HL-60/S4 treated with phorbol 12-myristate 13-acetate at 8.2 ng/mL for 4 days and 3 days (cell line): ENCODE measurements at regions not wholly inside any gene's neighbourhood (a gene's known extent, or its start where the extent isn't known, plus 50 kb on each side); places are given as distances from the start of the nearest gene placed in this dataset.

Source experiments
- in situ Hi-C: fragments of 300-500 bp; cut with MboI; formaldehyde crosslinking; loops from 2 replicates; pipeline ENCODE4 v1.15.0; 2022; ENCODE audit warnings: low sequenced_read_pairs

GRCh38 chr6:169905041-169905807 lies 153.8 kb downstream of the ERMARD start:
- in situ Hi-C loops, result no loop called here

DNA sequence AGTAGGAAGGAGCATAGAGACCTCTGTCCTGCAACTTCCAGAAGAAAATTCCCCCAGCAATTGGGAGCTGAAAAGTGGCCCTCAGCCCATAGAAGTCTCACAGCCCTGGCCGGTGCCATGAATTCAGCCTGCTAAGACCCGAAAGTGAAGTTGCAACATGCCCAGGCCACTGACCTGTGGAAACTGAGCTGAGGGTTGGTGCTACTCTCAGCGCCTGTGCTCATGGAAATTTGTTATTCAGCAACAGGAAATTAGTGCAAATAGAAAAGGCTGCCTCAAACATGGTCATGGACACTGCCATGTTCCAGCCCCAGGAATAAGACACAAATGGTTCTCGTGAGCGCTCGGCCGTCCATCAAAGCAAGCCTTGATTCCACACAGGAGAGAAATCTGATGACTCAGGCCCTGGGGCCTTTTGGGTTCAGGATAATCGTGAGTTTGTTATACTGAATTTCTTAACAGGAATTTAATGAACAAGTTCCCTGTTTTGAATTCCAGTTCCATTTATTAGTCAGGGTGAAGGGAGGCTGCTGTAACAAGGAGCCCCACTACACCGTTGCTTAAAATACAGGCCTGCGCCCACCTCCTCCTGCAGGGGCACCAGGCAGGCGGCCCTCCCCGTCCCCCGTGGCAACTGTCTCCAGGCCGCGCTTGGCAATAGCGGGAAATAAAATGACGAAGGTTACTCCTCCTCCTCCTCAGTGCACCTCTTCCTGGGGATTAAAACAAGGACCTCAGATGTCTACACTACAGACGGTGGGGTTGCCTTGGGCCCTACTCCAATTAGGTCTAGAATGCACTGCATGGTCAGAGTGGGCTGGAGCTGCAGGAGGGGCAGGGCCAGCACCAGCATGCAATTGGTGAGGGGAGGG lies 152.9 kb downstream of the ERMARD start:
- in situ Hi-C loops, result no loop called here

DNA sequence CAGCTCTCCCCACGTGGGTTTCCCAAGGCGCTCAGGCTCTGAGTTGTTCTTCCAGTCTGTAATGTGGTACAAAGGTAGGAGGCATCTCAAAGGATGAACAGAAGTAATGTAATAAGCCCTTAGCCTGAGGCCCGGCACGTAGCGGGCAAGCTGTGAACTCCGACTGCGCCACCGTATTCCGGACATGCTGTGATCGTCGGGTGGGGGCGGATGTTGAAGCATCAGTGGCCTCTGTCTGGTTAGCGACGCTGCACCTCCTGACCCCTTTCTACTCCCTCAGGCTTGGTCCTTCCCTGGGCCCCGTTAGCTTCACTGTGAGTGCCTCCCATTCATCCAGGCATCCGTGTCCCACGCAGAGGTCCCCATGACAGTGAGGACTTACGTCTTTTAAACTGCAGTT lies 151.7 kb downstream of the ERMARD start:
- in situ Hi-C loops, result no loop called here

DNA sequence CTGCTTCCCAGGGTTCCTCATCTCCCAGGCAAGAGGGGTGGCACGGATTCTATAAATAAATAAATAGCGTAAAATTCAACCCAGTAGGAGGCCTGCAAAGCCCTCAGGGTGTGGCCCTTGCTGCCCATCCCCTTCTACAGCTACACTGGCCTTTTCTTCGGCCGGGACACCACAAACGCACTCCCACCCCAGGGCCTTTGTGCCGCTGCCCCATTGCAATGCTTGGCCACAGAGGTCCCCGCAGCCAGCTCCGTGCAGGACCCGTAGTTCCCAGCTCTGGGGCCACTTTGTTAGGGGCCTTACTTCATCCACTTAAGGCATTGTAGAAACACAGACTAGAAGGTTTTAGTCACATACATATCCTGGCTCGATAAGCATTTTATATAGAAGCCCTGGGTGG lies 151.2 kb downstream of the ERMARD start:
- in situ Hi-C loops, result no loop called here

GRCh38 chr6:169902070-169902469 lies 150.6 kb downstream of the ERMARD start:
- in situ Hi-C loops, result no loop called here

GRCh38 chr6:169899481-169900145 lies 148.2 kb downstream of the ERMARD start:
- in situ Hi-C loops, result no loop called here

- in situ Hi-C loops, result no loop called here
Measured at GRCh38 chr6:169898788-169899480, 147.5 kb downstream of the ERMARD start.

- in situ Hi-C loops, result no loop called here
Measured at GRCh38 chr6:169897601-169898358, 146.4 kb downstream of the ERMARD start.

GRCh38 chr6:169896826-169897456 lies 145.5 kb downstream of the ERMARD start:
- in situ Hi-C loops, result no loop called here

- in situ Hi-C loops, result no loop called here
Measured at GRCh38 chr6:169895926-169896761, 144.7 kb downstream of the ERMARD start.

DNA sequence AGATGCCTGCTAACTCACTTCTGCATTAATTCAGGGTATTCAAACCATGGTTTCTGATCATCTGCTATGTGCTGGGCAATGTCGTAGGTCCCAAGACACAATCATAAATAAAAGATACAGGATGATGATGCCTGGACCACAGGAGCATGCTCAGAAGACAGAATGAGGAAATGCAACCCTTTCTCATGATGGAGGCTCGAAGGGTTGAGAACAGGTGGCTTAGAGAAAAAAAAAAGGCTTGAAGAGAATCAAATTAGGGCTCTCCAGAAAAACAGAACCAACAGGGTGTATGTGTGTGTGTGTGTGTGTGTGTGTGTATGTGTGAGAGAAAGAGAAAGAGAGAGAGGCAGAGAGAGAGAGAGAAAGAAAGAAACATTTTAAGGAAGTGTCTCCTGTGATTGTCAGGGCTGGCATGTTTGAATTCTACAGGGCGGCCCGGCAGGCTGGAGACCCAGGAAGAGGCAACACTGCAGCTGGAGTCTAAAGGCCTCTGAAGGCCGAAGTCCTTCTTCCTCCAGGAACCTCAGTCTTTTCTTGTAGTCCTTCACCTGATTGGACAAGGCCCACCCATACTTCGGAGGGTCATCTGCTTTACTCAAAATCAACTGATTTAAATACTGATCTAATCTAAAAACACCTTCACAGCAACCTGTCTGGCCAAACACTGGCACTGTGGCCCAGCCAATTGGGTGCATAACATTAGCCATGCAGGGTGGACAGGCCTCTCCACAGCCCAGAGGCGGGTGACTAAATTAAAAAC lies 143.8 kb downstream of the ERMARD start:
- in situ Hi-C loops, result no loop called here

- in situ Hi-C loops, result no loop called here
Measured at GRCh38 chr6:169894377-169894960, 143.0 kb downstream of the ERMARD start.

DNA sequence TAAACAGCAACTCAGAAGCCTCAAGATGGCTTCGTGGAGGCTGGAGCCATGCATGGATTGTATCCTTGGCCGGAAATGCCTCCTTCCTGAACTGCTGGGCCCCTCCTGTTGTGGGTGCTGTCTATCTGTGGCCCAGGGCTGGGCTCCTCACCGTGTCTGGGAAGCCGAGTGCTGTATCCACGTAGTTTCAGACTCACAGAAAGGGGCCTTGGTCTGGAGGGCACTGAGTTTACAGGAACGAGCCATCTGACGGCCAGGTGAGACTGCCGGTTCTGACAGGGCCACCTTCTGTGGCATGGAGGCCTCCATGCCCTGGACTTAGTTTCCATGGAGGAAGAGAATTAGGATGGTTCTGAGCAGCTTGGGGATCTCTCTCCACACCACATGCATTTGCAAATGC lies 142.2 kb downstream of the ERMARD start:
- in situ Hi-C loops, result no loop called here

GRCh38 chr6:169891846-169892245 lies 140.4 kb downstream of the ERMARD start:
- in situ Hi-C loops, result no loop called here

DNA sequence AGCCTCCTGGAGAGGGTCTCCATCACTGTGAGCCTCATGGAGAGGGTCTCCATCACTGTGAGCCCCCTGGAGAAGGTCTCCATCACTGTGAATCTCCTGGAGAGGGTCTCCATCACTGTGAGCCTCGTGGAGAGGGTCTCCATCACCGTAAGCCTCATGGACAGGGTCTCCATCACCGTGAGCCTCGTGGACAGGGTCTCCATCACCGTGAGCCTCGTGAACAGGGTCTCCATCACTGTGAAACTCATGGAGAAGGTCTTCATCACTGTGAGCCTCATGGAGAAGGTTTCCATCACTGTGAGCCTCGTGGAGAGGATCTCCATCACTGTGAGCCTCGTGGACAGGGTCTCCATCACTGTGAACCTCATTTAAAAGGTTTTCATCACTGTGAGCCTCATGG lies 140.0 kb downstream of the ERMARD start:
- in situ Hi-C loops, result no loop called here

DNA sequence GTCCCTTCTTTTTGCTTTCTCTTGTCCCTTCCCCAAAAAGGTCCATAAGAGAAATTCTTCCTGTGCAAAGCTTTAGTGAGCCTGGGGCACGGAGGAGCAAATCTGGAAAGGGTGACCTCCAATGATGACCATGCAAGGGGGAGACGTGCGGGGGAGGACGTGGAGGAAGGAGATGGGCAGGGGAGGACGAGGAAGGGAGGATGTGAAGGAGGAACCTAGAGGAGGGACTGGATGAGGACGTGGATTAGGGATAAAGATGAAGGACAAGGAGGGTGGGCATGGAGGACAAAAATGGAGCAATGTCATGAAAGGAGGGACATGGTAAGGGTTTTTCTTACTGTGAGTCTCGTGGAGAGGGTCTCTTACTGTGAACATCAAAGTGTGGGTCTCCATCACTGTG lies 139.5 kb downstream of the ERMARD start:
- in situ Hi-C loops, result no loop called here

- in situ Hi-C loops, result no loop called here
Measured at GRCh38 chr6:169890049-169890448, 138.6 kb downstream of the ERMARD start.
